NCI-H1417 (cell line): ENCODE measurements at regions not wholly inside any gene's neighbourhood (a gene's known extent, or its start where the extent isn't known, plus 50 kb on each side); places are given as distances from the start of the nearest gene placed in this dataset.

ENCODE experiments used
- DNase-seq, 3 experiments: peaks; one replicate each; lab custom pipeline; 2025; lab: John Stamatoyannopoulos, UW

DNA sequence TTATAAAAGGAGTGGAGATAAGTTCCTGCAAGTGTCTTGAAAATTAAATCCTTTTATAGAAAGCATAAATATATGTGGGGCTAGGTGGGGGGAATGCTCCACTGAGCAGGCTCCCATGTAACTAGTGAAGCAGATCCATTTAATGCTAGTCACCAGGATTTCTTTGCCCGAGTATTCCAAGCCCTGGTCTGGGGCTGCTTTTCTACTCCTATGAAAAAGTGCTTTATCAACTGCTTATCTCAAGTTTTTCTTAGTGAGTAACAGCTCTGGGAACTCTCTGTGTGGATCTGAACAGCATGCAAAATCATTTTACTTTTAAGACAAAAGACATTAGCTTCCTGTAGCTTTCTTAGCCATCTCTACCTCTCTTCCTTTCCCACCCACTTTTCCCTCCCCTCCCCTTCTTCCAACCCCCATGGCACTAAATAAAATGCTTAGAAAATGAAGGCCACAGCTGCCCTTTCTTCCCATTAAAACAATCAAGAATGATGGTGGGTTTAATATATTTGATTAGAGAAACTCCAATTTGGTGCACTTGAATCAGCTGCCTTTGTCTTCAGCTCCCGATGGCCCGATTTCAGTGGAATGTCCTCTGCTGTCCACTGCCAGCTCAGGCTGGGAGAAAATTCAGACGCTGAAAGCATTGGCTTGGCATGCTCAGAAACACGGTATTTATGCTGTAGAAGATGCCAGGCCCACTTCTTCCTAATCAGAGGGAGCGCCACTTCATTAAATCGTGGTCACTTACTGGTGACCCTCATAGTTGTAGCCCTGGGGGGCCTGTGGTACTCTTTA lies 475.1 kb downstream of the FOXO1 start:
- DNase-seq: no peak

DNA sequence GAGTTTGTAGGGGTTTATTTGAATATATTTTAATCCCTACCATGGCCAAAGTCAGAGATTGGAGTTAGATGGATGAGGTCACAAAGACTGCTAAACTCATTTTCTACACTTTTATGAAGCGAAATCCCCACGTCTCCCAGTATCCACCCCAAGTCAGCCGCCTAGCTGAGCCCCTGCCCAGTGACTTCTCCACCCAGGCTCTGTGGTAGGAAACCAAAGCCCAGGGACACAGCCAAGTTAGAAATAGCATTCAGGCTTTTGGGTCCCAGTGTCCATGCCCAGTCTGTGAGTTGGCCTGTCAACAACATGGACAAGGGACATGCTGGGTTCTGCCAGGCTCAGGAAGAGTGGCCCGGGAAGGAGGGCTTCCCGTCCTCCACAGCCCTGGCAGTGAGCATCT lies 474.0 kb downstream of the FOXO1 start:
- DNase-seq: no peak

DNA sequence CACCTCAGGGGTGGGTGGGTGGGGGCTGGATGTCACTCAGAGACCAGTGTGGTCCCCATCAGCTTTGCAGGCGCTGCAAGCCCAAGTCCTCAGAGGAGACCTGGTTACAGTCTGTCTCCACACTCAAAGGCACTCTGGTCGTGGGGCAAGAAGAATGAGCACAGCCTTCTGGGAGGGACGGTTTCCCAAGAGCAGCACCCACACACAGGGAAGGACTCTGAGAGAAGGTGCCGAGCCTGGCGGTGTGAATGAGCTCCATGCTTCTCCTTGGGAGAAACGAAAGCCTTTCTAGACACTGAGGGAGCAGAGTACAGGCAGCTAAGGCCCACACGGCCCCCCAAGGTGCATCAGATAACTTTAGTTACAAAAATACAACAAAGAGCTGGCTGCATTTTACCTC lies 473.6 kb downstream of the FOXO1 start:
- no peak for DNase-seq

DNA sequence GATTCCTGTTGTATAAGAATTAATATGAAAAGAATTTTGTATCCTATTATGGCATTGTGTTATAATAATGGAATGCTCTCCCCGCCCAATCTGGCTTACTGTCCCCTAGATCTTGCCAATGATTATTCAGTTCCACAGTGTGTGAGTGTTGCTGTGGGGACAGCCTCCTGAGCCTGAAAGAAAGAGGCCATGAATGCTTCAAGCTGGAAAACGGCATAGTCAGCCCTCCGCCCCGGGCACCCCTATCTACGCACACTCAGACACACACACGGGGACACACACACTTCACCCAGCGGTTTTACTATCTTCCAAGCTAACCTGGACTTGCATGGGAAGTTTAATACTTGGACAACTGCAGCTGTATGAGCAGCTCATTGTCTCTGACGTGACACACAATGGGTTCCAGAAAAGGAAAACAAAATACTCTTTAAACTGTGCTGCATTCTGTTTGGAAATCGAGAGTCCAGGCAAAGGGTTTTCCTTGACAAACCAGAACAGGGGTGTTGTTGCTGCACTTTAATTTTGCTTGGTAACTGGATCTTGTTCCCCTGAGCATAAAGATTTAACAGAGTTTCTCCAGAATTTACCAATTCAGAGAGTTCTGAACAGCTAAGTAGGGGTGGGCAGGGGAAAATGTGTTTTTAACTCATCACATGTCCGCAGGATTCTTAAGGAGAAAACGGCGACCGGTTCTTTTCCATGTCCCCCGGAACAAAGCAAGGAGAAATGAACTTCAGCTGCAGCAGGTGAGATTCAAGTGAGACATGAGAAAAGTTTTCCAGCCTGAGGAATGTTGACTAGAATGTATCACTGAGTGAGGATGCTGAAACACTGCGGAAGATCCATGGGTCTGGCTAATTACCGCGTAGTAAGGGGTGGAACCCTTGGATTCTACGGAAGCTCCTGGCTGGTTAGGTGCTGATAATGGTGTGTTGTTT lies 472.9 kb downstream of the FOXO1 start:
- DNase-seq: no peak

DNA sequence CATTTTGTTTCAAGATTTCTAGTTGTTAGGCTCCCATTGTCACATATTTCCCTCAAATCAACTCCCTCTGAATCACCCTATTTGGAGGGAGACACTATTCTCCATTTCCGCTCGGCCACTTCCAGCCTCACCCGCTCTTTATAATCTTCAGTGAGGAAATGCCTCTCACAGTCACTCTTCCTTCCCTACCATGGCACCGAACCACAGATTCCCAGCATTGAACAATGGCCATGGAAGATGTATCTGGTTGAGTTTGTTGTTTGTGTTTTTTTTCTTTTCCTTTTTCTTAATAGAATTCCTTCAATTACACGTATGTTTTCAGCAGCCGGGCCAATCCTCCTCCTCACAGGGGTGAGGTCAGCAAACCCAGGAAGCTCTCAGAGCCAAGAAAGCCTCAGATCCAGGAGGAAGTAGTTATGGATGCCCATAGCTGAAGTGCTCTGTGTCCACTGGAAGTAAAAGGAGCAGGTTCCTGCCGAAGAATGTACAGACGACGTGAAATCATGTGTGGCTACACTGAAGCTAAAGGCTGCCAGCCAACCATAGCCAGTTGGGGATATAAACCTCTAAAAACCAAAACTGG lies 472.1 kb downstream of the FOXO1 start:
- no peak for DNase-seq

DNA sequence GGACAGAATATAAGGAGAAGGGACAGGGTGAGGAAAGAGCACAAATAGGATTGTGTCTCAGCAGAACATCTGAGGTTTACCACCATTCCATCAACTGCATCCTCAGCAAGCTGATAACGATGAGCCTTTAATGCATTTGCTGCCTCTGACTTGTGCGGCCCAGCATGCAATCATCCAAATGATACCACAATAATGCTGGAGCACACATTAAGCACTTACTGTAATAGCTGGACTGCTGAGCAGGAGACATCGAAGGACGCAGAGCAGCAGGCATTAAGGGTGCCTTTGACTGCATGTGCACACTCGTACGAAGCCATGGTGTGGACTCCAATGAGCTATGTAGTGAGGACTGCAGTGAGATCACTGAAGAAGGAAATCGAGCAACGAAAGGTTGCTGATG lies 469.4 kb downstream of the FOXO1 start:
- no peak for DNase-seq

DNA sequence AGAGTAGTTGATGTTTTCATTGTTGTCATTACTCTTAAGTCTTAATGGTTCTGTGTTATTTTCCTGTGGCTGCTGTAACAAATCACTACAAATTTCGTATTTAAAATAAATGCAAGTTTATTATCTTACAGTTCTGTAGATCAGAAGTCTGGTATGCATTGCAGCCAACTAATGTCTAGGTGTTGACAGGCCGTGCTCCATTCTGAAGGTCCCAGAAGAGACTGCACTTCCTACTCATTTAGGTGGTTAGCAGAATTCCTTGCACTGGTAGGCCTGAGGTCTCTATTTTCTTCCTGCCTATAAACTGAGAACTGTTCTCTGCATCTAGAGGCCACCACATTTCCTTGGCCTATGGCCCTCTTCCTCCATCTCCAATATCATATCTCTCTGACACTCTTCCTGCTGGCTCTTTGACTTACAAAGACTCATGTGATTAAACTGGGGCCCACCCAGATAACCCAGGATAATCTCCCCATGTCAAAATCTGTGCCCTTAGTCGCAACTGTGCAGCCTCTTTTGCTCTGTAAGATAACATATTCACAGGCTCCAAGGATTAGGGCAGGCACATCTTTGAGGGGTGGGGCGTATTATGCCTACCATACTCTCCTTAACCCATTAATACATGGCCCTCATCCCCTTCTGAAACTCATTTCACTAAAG lies 468.4 kb downstream of the FOXO1 start:
- no peak for DNase-seq

DNA sequence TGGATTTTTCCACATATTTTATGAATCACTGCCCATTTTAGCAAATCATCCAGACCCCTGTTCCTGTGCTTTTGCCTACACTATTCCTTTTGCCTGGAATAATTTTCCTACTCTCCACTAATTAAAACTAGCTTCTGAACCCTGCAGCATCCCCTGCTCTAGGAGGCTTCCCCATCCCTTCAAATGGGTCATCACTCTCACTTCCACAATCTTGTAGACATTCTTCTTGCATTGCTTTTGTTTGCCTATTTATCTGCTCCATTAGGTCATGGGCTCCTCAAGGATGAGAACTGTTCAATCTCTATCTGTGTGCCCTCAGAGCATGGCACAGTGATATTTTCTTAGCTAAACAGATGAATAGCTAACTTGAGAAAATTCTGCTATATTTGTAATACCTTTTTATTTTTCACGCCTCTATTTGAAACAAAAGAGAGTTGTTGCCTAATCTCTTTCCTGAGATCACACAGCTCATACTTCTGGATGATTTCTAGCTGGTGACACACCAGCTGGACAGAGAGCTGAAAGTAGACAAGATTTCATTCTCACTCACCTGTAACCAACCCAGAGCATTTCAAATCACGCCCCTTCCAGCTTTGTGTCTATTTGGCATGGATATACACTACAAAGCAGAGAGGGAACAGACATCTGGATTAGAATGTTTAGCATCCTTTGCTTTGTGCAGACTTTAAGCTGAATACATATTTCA lies 466.0 kb downstream of the FOXO1 start:
- DNase-seq: no peak

DNA sequence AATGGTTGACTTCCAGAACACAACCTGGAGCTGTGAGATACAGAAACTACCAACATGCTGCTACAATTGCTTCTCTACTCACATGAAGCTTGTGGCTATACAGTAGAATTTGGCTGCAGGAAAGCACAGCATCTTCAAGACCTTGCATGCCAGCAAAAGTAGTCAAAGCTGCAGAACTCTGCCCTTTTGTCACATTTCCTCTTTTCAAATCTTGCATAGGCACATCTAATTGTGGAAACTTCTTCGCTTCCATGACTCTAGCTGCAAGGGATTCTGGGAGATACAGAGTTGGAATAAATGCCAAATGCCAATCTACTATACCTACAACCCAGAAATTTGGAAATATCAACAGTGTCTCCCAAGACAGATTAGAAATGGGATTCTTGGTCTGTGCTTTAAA lies 462.2 kb downstream of the FOXO1 start:
- no peak for DNase-seq

DNA sequence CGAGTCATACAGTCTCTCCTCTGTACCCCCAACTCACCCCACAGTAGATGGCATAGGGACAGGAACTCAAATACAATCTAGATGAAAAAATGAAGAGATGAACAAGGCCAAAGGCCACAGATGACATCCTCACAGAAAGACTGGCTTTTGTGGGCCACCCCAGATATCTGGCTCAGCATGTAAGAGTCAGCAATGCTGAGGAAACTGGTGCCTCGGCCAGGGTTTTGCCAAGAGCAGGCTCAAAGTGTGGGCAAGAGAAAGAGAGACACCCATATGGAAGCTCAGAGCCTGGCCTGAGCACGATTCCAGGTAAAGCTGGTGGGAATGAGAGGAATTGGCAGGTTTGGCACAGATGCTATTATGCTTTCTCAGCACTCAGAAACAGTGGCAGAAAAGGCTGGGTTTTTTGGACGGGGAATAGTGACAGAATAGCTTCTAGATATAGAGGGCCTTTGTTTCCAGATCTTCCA lies 460.6 kb downstream of the FOXO1 start:
- no peak for DNase-seq

DNA sequence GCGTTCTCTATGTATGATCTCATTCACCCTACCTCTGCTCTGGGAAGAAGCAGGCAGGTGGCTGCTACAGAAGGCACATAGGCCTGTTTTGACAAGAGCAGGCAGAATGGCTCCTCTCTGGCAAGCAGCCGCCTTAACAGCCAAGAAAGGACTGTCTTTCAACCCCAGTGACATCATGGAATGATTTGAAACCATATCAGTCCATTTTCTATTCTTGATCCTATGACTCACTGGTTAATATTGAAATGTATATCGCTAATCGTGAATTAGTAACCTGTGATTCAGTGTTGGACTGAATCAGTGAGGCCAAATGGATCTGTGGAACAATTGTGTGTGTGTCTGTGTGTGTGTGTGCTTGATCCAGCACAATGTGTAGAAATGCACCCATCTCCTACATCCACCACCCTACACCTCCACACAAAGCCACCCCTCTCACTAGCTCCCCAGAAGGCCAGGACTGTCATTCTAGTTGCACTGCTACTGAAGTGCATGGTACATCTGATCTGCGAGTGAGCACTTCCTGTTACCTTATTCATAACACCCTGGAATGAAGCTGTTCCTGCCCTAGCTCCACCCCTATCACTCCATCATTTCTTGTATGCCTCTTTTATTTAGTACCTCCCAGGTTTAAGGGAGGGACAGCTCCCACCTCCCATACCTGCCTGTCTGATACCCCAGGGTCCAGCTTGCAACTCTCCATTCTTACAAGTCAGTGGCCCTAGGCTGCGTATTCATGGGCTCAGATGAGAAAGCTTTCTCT lies 460.0 kb downstream of the FOXO1 start:
- DNase-seq: no peak

DNA sequence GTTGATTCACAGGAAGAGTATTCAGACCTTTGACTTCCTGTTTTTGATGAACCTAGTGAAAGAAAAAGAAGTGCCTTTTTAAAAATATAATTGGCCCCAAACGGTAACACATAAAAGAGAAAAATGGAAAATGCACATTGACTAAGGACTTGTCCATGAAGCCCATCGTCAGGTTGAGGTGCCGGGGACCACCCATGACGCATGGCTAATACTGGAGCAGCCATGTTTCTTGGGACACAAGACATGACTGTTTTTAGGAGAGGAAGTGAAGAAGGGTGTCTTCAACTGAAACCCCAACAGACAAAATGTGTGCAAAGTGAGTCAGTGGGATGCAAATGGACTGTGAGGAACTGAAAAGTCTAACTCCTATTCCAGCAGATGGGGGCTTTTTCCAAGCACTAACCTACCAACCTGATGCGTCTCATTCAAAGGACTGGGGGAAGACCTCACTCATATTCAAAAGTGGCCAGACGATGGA lies 459.4 kb downstream of the FOXO1 start:
- DNase-seq: no peak

DNA sequence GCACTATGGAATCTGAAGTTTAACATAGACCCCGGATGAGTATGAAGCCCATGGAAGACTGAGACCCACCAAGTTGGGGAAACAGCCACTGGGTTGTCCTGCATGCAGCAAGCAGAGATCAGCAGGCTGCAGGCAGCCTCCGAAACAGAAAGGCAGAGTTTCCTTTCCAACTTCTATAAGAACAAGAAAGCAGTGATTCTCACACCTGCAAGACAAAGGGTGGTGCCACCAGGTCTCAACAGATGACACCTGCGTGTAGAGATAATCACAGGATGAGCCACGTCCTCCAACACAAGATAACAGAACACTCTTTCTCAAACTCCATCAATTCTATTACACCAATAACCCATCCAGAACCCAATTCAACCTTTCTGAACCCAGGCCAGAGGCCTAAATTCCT lies 457.9 kb downstream of the FOXO1 start:
- no peak for DNase-seq

DNA sequence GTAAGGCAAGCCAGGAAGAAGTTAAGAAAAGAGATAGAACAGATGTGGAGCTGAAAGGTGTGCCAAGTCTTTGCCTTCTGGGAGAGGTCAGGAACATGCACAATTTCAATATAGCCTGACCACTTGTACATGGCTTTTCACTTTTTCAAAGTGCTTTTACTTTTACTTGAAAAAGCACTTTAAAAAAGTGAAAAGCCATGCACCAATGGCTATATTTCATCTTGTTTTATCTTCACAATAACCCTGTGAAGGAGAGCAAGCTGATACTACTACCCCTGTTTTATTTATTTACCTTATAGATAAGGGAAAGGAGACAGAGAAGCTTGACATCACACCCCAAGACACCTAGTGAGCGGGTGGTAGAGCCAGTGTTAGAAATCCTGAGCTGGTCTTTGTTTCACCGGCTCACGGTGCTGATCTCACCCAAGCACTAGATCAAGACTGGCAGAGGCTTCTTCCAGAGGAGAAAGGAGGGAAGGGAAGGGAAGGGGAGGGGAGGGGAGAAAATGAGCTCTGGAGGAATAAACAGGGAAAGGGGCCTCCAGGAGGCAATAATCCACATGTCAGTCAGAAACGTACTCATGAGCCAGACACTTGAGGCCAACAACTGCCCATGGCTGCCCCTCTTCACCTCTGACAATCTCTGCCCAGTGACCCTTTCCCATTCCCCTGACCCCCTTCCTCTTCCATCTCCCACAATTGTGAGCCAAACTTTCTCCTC lies 455.4 kb downstream of the FOXO1 start:
- DNase-seq: no peak

DNA sequence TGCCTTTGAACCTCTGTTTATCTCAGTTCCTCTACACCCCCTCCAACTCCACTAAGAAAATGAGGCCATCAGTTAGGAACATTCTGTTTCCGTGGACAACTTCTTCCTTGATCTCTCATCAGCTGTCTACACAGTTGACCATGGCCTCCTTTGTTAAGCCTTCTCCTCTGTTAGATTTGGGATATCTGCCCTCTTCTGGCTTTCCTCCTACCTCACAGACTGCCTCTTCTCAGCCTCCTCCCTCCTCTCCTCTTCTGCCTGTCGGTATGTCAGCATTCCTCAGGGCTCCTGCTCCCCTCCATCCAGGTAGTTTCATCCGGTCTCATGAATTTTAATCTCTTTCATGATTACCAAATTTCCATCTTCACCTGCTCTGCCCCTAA lies 454.9 kb downstream of the FOXO1 start:
- DNase-seq: no peak

DNA sequence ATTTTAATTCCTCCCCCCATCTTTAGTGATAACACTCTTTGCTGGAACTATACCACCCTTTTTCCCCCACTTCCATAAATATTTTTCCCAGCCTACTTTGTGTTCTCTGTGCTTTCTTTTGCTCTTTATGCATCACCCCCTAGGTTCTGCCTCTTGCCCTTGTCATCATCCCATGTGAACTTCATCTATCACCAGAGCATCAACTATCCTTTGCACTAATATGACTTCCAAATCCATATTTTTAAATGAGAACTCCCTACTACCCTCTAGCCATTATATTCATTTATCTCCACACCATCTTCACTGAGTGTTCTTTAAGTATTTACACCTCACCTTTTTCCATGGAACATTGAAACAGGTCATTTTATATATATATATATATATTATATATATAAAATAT lies 452.7 kb downstream of the FOXO1 start:
- DNase-seq: peak in 1 of 3 experiments; percentile 4

DNA sequence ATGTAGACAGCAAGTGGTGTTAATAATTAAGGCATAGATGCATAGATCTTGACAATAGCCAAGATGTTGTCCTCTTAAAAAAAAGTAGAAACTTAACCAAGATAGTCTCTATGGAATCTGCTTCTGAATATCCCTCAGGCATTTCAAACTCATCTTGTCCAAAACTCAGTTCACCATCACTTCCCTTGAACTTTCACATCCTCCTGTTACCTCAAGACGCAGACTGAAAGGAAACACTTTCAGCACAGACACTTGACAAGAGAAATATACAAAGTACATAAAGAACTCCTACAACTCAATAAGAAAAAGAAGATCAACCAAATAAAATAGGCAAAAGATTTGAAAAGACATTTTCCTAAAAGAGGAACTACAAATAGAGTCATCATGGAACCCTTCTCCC lies 451.1 kb downstream of the FOXO1 start:
- no peak for DNase-seq

DNA sequence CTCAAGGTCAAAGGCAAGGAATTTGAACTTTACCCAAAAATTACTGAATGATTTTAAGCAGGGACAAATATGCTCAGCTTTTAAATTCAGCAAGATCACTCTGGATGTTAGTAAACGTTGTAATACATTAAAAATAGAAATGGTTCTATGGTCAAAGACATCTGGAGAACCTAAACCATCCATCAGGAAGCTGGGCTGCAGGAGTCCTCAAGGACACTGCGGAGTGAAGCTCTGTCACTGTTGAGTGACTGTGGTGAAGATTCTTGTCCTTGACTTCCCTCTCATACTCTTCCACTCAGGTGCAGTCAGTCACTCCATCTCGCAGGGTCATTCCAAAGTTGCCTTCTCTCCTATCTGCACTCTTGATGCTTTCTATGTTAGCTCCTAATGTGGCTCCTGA lies 450.7 kb downstream of the FOXO1 start:
- DNase-seq: no peak

DNA sequence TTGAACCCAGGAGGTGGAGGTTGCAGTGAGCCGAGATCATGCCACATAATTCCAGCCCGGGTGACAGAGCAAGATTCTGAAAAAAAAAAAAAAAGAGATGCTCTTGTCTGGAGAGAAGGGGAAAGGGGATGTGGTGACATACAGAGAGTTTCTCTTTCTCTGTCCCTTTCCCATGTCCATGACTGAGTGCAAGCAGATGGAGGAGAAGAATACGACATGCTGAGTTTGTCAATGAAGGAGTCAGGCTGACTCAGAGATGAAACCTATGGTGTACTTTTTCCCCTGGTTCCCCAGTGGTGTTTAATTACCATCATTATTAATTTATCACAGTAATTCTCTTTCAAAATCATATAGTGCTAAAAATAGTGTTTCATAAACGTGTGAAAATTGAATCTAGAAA lies 448.8 kb downstream of the FOXO1 start:
- DNase-seq: no peak
